ENCODE measurements at regions not wholly inside any gene's neighbourhood (a gene's known extent, or its start where the extent isn't known, plus 50 kb on each side); places are given as distances from the start of the nearest gene placed in this dataset.

DNA sequence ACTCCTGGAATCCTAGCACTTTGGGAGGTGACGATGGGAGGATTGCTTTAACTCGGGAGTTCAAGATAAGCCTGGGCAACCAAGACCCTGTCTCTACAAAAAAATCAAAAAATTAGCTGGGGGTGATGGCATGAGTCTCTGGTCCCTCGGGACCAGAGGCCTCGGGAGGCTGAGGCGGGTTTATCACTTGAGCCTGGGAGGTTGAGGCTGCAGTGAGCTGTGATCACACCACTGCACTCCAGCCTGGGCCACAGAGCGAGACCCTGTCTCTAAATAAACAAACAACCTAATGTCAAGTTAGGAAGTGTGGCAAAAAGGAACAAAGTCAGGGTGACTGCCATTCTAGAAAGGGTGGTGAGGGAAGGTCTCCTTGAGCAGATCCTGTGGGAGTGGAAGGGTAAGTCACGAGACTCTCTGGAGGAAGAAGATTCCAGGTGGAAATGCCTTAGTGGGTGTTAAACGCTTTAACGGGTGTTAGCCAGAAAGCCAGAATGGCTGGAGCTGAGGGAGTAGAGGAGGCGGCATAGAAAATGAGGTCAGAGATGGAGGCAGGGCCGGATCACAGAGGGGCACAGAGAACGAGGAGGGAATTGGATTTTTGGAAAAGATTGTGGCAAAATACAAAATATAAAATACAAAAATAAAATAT, 62.2 kb upstream of the ATP5PO start:
- Histone ChIP-seq H3K27ac (no peak overlapping the region), H3K4me1 (replicated peaks) (no peaks in the 10 kb centered on the region), H3K36me3 (no peaks in the 10 kb centered on the region), H3K4me3 (no peak overlapping the region), H3K27me3 (replicated peaks; ENCODE audit: insufficient read depth) (no peaks in the 10 kb centered on the region), H3K9me3 (no peaks in the 10 kb centered on the region)
- TF ChIP-seq POLR2A (IDR thresholded peaks at IDR 0.05) (no peak), CTCF (IDR thresholded peaks at IDR 0.05) (no peak), POLR2AphosphoS5 (IDR thresholded peaks at IDR 0.05) (no peak)
- WGBS, result 83% methylated on average over 12 of the region's 12 CpGs
- intact Hi-C loops (cut with DNase I), result no loop called here
- DNase-seq (ENCODE audit: low spot score), result no peak

DNA sequence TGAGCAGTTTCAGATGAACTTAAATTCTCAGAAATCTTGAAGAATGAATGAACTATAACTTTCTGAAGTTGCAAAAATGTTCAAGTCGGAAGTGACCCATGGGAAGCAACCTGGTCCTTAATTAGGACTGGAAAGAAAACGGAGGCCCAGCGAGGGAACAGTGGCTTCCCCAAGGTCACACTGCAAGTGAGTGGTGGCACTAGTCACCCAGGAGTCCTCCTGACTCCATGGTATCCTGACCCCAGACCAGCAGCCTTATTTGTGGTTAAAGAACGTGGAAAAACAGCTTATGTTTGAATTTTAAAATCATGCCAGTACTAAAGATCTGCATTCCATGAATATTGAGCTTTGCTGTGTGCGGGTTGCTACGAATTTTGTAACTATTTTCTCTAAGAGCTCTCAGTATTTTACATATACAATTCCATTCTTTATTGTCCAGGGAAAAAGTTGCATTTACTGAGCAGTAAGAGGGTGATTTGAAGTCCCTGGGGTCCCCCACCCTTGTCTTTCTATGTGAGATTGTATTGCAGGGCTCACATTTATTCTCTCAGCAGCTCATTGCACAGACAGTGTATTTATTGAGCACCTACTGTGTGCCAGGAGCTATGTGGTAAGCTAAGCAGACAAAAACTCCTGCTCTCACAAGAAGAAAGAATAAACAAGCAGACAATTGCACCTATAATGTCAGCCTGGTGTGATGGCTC, 61.6 kb upstream of the ATP5PO start:
- DNase-seq (ENCODE audit: low spot score), result no peak
- Histone ChIP-seq H3K27ac (no peak overlapping the region), H3K27me3 (replicated peaks; ENCODE audit: insufficient read depth) (no peaks in the 10 kb centered on the region), H3K9me3 (no peaks in the 10 kb centered on the region), H3K4me1 (replicated peaks) (no peaks in the 10 kb centered on the region), H3K36me3 (no peaks in the 10 kb centered on the region), H3K4me3 (no peak overlapping the region)
- no peak for TF ChIP-seq POLR2AphosphoS5 (IDR thresholded peaks at IDR 0.05)
- TF ChIP-seq POLR2A (IDR thresholded peaks at IDR 0.05), result no peak
- TF ChIP-seq CTCF (IDR thresholded peaks at IDR 0.05), result no peak
- 83% methylated on average over 6 of the region's 6 CpGs for WGBS
- intact Hi-C loops (cut with DNase I), result no loop called here

DNA sequence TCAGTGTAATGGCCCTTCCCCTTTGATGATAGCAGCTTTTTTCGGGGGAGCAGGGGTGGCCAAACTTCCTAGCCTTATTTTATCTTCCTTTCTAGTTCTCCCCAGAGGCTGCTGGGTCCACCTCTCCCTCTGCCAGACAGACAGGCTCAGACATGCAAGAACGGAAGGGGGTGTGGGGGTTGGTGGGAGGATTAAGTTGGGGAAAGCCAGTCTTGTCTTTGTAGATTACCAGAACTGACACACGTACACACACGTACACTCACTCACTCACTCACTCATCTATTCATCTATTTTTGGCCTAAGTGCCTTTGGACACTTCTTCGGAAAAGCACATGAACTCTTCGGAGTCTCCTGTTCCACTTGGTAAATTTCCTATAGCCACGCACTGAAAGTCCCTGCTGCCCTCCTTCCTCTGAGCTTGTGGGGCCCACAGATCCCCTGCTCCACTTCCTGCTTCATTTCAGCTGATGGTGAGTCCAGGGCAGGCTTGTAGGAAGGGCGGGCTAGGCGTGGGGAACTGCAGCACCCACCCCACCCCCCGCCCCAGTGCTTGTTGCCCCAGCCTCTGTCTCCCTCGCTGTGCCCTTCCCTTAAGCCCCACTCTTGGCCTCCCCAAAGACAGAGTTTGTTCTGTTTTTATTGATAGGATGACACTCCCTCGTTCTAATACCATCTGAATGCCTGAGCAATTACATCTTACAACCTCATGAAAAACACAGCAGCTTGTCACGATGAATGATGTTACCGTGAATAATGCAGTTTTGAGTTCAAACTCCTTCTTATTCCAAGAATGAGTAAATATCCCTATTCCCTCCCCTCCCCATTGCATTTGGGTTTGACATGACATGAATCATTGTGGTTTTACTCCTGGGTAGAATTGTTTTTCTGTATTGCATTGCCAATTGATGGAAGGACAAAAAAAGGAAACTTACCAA, 60.7 kb upstream of the ATP5PO start:
- Histone ChIP-seq H3K27ac (no peak overlapping the region), H3K36me3 (no peaks in the 10 kb centered on the region), H3K4me3 (no peak overlapping the region), H3K27me3 (replicated peaks; ENCODE audit: insufficient read depth) (no peaks in the 10 kb centered on the region), H3K4me1 (replicated peaks) (no peaks in the 10 kb centered on the region), H3K9me3 (no peaks in the 10 kb centered on the region)
- intact Hi-C loops (cut with DNase I), result no loop called here
- 27% methylated on average over 13 of the region's 14 CpGs for WGBS
- TF ChIP-seq CTCF (IDR thresholded peaks at IDR 0.05), result no peak
- no peak for DNase-seq (ENCODE audit: low spot score)

GRCh38 chr21:33975548-33976081, 60.0 kb upstream of the ATP5PO start:
- WGBS, result 79% methylated on average over 7 of the region's 7 CpGs
- no peak for DNase-seq (ENCODE audit: low spot score)
- Histone ChIP-seq H3K9me3 (no peaks in the 10 kb centered on the region), H3K36me3 (no peaks in the 10 kb centered on the region), H3K4me1 (replicated peaks) (no peaks in the 10 kb centered on the region), H3K4me3 (no peak overlapping the region), H3K27ac (no peak overlapping the region), H3K27me3 (replicated peaks; ENCODE audit: insufficient read depth) (no peaks in the 10 kb centered on the region)
- intact Hi-C loops (cut with DNase I), result no loop called here
- TF ChIP-seq POLR2AphosphoS5 (IDR thresholded peaks at IDR 0.05) (no peak), POLR2A (IDR thresholded peaks at IDR 0.05) (no peak), CTCF (IDR thresholded peaks at IDR 0.05) (no peak)
